Glomerular endothelial cell (primary cell): ENCODE measurements at regions not wholly inside any gene's neighbourhood (a gene's known extent, or its start where the extent isn't known, plus 50 kb on each side); places are given as distances from the start of the nearest gene placed in this dataset.

ENCODE experiments used
- DNase-seq: peaks from one replicate; pipeline ENCODE4 v3.0.0-alpha.2; 2011; ENCODE audit warnings: low read depth, low spot score; ENCODE audit errors: extremely low read depth

GRCh38 chr1:29879217-29879616 is 642.9 kb downstream of the PTPRU start:
- DNase-seq: no peak

GRCh38 chr1:29878501-29878900 is 642.2 kb downstream of the PTPRU start:
- DNase-seq: no peak

GRCh38 chr1:29876902-29877301 is 640.6 kb downstream of the PTPRU start:
- DNase-seq: no peak

- no peak for DNase-seq
Measured at GRCh38 chr1:29876441-29876840, 640.1 kb downstream of the PTPRU start.

- peak; percentile 77 for DNase-seq
Measured at GRCh38 chr1:29875557-29876028, 639.3 kb downstream of the PTPRU start.

GRCh38 chr1:29870621-29871020 is 634.3 kb downstream of the PTPRU start:
- no peak for DNase-seq

GRCh38 chr1:29869802-29870201 is 633.5 kb downstream of the PTPRU start:
- no peak for DNase-seq

- no peak for DNase-seq
Measured at GRCh38 chr1:29868944-29869343, 632.6 kb downstream of the PTPRU start.

- no peak for DNase-seq
Measured at GRCh38 chr1:29868096-29868495, 631.8 kb downstream of the PTPRU start.

GRCh38 chr1:29865051-29865450 is 628.7 kb downstream of the PTPRU start:
- DNase-seq: no peak

- DNase-seq: no peak
Measured at GRCh38 chr1:29864431-29865022, 628.2 kb downstream of the PTPRU start.

GRCh38 chr1:29861922-29862321 is 625.6 kb downstream of the PTPRU start:
- DNase-seq: no peak

- no peak for DNase-seq
Measured at GRCh38 chr1:29861446-29861845, 625.1 kb downstream of the PTPRU start.

- DNase-seq: no peak
Measured at GRCh38 chr1:29860681-29861080, 624.4 kb downstream of the PTPRU start.

GRCh38 chr1:29860056-29860455 is 623.7 kb downstream of the PTPRU start:
- no peak for DNase-seq

GRCh38 chr1:29859126-29859525 is 622.8 kb downstream of the PTPRU start:
- no peak for DNase-seq

- DNase-seq: no peak
Measured at GRCh38 chr1:29858646-29859045, 622.3 kb downstream of the PTPRU start.

GRCh38 chr1:29856340-29857114 is 620.2 kb downstream of the PTPRU start:
- DNase-seq: no peak

GRCh38 chr1:29855561-29856160 is 619.3 kb downstream of the PTPRU start:
- DNase-seq: no peak

- no peak for DNase-seq
Measured at GRCh38 chr1:29854700-29855276, 618.5 kb downstream of the PTPRU start.

- DNase-seq: no peak
Measured at GRCh38 chr1:29853716-29854330, 617.5 kb downstream of the PTPRU start.
